ENCODE measurements at regions not wholly inside any gene's neighbourhood (a gene's known extent, or its start where the extent isn't known, plus 50 kb on each side); places are given as distances from the start of the nearest gene placed in this dataset.

DNA sequence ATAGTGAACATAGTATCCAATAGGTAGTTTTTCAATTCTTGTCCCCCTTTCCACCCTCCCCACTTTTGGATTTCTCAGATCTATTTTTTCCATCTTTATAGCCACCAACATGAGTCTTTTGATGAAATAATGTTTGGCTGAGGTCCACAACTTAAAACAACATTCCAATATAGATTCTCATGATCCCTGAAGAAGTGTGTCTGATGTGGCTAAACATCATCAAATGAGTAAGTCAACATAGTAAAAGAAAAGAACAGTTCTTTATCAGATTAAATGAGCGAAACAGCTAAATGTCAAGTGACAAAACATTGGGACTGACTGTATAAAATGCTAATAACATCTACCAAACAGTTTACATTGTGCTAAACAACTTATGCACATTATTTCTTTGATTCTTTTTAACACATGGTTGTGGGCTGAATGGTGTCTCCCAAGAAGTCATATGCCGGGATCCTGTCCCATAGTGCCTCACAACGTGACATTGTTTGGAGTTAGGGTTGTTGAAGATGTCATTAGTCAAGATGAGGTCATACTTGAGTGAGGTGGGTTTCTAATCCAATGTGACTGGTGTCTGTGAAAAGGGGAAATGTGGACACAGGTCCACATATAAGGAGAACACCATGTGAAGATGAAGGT lies 453.6 kb downstream of the LTN1 start:
- Histone ChIP-seq H3K4me3 (no peak overlapping the region), H3K27ac (no peak overlapping the region)
- DNase-seq (ENCODE audit: low spot score) = no peak
- TF ChIP-seq, protein P1, sequence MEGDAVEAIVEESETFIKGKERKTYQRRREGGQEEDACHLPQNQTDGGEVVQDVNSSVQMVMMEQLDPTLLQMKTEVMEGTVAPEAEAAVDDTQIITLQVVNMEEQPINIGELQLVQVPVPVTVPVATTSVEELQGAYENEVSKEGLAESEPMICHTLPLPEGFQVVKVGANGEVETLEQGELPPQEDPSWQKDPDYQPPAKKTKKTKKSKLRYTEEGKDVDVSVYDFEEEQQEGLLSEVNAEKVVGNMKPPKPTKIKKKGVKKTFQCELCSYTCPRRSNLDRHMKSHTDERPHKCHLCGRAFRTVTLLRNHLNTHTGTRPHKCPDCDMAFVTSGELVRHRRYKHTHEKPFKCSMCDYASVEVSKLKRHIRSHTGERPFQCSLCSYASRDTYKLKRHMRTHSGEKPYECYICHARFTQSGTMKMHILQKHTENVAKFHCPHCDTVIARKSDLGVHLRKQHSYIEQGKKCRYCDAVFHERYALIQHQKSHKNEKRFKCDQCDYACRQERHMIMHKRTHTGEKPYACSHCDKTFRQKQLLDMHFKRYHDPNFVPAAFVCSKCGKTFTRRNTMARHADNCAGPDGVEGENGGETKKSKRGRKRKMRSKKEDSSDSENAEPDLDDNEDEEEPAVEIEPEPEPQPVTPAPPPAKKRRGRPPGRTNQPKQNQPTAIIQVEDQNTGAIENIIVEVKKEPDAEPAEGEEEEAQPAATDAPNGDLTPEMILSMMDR (IDR thresholded peaks at IDR 0.05) = no peak

DNA sequence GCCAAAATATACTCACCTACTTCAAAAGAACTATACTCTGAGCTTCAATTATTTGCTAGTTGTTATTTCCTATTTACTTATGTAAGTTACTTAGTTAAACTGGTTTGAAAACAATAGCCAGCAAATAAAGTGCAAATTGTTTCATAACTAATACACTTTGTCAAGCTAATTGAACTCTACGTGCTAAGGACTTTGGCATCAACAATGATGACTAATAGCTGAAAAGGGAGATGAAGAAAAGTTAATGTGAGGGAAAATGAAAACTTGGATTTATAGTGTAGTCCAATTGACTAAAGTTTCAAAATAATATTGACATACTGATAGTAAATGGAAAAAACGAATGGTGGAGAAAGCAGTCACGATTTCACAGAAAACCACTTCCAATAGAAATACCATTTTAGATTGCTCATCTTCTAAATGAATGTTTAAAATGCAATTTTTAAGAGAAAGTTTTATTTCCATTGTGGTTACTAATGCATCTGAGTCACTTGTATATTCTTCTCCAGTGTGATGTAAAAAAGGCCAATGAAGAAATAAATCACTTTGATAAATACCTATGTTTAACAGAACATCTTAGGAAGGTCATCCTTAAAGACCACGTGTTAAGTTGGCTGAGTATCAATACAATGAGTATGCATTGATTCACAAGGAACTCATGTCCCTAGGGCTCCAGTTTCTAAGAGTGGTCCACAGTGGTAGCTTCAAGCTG lies 455.2 kb downstream of the LTN1 start:
- TF ChIP-seq, protein P1 (IDR thresholded peaks at IDR 0.05) = no peak
- no peak overlapping the region for H3K4me3 ChIP-seq
- DNase-seq (ENCODE audit: low spot score) = no peak
- H3K27ac ChIP-seq = no peak overlapping the region

DNA sequence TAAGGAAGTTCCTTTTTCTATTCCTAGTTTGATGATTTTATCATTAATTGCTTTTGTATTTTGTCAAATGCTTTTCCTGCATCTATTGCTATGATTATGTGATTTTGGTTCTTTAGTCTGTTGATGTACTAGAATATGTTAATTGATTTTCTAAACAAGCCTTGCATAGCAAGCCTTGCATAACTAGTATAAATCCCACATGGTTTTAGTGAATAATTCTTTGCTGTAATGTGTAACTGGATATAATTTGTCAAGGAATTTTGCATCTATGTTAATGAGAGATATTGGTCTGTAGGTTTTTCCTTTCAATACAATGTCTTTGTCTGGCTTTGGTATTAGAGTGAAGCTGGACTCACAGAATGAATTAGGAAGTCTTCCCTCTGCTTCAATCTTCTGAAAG lies 460.2 kb downstream of the LTN1 start:
- DNase-seq (ENCODE audit: low spot score) = no peak
- Histone ChIP-seq H3K4me3 (no peak overlapping the region), H3K27ac (no peak overlapping the region)
- TF ChIP-seq, protein P1 (IDR thresholded peaks at IDR 0.05) = no peak

DNA sequence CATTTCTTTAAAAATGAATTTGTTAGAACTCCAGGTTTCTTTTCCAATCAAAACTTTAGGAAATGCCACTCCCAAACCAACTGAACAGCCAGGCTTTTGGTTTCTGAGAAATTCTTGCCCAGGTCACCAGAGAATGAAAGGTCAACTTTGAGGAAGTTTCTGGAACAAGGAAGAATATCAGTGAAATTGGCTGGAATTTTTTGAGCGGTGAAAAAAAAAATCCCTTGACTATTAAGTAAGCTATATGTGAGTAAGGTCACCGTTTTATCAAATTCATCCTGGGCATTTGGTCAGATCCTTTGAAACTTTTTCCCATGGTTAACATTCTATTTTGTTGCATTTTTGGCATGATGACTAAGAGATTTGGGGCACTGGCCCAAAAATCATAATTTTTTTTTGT lies 469.3 kb downstream of the LTN1 start:
- TF ChIP-seq, protein P1 (IDR thresholded peaks at IDR 0.05) = no peak
- Histone ChIP-seq H3K27ac (no peak overlapping the region), H3K4me3 (no peak overlapping the region)
- DNase-seq (ENCODE audit: low spot score) = no peak

DNA sequence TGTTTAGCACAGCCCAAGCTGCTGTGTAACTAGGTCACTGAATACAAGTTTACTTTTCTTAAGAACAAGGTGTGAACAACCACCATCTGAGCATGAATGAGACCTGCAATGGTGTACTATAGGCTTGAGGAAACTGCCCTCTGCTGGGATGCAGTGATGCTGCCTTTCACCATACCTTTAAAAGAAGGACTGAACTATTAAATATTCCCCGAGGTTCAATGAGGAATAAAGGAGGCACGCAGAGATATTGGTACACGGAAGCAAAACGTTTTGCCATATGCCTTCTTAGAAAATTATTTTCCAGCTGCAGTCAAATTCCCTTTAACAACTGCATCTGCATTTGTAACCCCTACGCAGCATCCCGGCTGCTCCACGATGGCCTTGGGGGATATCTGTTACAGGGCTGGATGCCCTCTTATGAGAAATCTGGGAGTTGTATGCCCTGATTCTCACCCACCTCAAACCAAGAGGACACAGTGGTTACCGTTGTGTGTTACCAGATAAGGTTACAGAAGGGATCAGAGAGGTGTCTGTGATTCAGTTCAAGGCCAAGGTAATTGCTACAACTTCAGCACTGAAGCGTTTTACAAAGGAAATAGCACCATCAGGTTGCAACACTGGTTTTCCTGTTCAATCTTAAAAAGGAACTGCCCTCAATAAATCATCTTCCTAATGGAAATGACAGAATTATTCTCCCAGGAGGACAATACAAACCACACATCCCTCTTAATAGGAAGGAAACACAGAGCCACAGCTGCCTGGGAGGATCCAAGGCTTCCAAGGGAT lies 470.5 kb downstream of the LTN1 start:
- no peak for DNase-seq (ENCODE audit: low spot score)
- TF ChIP-seq, protein P1 (IDR thresholded peaks at IDR 0.05) = no peak
- Histone ChIP-seq H3K27ac (no peak overlapping the region), H3K4me3 (no peak overlapping the region)

DNA sequence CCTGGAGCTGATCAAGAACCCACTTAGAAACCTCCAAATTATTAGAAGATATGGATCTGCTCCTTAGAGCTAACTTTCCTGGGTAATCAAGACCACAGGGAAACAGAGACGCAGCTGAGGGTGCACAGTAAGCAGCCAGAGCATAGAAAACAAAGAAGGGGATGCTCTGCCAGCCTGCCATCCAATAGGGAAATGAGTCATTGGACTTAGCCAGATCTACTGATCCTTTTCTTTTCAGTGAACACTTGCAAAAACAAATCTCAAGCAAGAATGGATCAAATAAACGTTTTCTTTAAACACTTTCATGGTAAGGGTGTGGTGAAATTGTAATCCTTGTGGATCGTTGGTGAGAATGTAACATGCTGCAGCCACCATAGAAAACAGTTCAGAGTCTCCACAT lies 474.0 kb downstream of the LTN1 start:
- TF ChIP-seq, protein P1 (IDR thresholded peaks at IDR 0.05) = no peak
- no peak for DNase-seq (ENCODE audit: low spot score)
- Histone ChIP-seq H3K4me3 (no peak overlapping the region), H3K27ac (no peak overlapping the region)

All from coronary artery (tissue), 2 donors.